DMS114 treated with DMSO at 0.1 percent for 48 hours (cell line): ENCODE measurements at regions not wholly inside any gene's neighbourhood (a gene's known extent, or its start where the extent isn't known, plus 50 kb on each side); places are given as distances from the start of the nearest gene placed in this dataset.
A peak's percentile ranks its signal among the peaks of the same experiment; 100 is the strongest.

Experiments used
- DNase-seq: peaks from one replicate; lab custom pipeline; 2025; ENCODE audit not compliant: unreplicated experiment; lab: John Stamatoyannopoulos, UW

DNA sequence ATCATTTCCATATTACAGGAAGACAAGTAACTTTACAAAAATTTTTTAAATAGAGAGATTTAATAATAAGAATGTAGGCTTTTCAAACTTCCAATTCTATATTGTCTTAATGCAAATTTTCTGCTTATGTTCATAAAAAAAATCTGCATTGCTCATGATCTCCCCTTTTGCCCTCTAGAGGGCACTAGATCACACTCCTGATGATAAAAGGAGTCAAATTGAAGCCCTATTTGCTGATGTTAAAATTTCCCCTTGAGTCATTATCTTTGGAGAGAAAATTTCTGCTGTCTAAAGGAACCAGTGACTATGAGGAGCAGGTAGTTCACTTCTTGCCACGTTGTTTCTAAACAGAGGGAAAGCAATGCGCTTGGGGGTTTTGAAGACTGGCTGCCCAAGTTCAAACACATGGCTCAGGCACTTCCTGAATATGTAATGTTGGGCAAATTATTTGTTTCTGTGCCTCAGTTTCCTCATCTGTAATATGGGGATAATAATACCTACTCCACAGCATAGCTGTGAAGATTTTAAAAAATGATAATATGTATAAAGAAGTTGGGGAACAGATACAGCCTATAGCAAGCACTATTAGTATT lies 874.2 kb downstream of the TFAP2A start:
- no peak for DNase-seq

DNA sequence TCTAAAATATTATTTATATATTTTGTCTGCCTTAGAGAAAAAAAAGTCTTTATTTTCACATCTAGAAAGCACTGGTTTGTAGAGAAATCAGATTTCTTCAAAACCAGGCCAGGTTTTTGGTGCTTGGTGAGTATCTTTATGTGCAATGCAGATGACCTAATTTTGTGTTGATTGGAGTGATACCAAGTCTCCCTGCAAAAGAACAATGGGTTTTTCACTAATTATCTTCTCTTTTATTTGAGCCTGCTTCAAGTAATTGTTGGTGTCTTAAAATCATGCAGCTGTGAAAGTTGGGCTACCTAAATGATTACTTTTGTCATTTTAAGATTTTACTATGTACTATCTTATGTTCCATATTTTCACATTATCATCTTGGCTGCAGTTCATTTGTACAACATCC lies 874.7 kb downstream of the TFAP2A start:
- no peak for DNase-seq

DNA sequence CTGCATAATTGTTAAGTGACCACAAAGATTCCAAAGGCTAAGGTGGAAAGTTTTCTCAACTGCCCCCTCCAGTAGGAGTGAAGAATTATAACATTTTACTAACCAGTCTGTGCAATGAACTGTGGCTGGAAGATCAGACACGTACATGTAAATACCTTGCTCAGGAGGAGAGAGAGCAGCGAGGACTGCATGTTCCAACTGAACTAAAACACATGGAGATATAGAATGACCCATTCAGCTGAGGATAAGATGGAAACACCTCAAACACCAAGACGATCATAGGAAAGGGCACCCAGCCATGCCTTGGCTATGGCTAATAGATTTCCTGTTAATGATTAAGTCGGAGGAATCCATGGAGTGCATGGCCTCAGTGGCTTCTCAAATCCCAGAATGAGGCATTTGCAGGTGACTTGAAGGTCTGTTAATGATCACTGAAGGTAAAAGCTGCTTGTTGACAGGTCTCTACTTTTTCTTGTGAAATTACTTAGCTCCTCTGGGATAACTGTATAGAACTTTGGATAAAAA lies 875.6 kb downstream of the TFAP2A start:
- no peak for DNase-seq

DNA sequence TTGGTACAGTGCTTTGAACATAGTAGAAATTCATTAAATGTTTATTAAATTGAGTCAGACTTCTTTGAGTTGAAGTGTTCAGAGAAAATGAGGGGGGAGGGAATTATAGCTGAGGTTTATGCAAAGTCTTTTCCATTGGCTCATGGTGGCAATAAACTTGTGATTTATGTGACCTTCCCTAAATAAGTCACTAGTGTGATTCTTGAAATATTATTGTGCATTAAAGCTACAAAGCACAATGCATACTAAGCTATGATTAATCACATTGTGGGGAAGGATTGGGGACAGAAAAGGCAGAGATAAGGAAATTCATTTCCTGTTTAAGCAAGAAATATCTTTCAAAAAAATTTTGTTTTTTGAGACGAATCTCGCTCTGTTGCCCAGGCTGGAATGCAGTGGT lies 877.5 kb downstream of the TFAP2A start:
- DNase-seq = no peak

DNA sequence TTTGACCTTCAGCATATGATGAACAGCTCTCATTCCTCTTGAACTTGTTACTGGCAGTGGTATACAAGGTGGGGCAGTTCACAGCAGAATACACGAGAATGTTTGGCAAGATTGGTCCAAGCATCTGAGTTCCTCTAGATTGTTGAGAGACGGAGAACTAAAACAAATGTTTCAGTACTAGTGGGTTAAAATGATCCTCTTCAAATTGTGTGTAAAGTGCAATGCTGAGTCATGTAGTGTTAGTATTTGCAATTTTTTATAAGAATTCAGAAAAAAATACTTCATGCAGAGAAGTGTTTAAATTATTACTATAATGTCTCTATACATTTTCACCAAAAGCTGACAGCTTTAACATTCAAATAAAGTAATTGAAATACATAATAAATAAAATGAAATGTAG lies 879.8 kb downstream of the TFAP2A start:
- no peak for DNase-seq

DNA sequence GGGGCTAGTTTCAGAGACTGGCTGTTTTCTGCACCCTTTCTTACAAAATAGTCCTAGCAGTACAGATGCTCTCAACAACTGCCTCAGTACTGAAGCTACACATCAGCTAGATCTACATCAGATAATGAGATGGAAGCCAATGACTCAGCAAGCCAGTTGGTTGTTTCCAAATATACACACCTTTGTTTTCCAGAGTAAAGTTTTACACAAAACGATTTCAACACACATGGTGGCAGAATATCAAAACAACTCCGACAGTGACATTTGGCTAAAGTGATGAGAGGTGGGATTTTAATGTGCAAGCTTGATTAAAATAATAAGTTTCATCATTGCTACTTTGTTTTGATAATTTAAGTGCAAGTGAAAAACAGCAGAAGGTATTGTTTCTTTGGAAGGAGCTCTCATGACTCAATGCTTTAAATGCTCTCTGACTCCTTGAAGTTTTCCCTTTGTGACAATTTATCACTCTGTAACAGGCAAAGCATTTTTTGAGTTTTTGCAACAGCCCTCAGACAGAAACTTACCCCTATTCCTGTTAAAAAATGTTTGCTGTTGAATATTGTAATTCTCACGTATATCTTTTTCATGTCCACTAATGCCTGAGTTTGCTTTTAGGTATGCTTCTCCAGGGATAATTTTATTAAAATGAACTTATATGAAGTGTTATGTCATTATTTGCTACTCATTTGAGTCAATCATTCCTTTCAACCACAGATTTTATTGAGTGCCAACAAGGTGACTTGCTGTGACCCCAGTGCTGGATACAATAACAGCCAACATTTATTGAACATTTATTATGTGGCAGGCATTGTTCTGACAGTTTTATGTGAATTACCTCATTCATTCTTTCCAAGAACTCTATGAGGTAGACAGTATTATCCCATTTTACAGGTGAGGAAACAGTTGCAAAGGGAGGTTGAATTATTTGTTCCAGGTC lies 882.0 kb downstream of the TFAP2A start:
- no peak for DNase-seq

DNA sequence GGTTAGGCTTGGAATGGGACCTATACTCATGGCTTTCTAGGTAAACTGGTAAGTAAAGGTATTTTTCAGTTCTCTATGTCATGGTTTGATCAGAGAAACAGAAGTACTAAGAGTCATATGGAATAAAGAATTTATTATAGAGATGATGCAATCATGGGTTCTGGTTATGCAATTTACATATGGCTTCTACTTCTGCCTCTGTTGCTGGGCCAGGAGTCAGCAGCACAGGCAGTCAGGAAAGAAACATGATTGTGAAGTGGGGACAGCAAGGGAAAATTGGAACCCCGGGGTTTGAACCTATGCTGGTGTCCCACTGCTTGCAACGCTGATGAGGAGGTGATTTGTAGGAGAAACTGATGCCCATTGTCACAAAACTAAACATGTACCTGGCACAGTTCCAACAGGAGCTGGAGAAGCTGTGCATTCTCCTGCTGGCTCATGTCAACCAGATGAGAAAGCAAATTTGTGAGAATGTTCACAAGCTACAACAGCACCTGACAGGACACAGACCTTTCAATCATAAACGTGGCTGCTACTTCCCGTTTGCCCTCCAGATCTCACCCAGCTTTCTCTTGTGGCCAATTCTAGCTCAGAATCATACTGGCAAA lies 887.1 kb downstream of the TFAP2A start:
- no peak for DNase-seq

DNA sequence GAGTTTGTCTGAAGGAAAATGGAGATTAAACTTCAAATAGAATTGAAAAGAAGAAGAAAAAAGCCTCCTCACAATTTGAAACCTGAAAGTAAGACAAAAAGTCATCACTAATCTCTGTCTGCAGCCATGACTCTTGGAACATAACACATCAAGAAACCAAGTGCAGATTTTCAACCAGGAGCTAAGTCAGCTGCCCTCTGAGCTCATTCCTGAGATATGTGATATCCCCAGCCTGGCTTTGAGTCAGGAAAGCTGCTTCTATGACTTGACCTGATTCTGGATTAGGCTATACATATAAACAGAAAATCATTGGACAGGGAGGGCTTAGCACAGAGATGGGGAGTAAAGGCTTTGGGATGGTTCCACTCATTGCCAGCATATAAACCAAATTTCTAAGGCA lies 891.4 kb downstream of the TFAP2A start:
- DNase-seq = no peak

DNA sequence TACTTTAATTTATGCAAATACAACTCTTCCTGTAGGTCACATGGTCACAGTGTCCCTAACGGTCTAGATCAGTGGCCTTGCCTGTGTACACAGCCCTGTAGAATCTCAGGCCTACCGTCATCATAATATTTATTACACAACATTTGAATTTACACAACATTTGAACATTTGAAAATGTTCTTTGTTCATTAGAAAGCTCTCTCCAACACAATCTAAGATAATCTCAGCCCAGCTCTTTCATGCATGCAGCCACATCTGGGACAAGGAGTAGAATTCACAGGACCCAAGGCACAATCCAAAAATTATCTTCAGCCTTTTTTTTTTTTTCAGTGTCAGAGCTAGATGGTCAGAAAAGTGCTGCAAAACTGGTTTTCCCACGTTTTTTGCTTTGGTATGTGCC lies 892.8 kb downstream of the TFAP2A start:
- no peak for DNase-seq

DNA sequence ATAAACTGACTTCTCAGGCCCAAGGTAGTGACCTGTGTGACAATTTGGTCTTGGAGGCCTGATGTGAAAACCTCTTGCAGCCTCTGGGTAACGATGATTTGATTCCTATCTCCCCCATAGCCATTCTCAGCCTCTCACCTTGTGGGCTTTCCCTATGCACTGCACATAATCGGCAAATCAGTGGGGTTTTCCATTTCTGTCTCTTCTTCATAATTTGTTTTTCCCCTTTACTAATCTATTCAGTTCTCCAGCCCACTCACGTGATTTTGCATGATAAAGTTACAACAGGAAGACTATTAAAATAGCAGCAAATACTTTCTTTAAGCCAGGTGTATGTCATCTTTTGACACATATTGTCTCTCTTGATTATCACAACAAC lies 893.7 kb downstream of the TFAP2A start:
- no peak for DNase-seq

DNA sequence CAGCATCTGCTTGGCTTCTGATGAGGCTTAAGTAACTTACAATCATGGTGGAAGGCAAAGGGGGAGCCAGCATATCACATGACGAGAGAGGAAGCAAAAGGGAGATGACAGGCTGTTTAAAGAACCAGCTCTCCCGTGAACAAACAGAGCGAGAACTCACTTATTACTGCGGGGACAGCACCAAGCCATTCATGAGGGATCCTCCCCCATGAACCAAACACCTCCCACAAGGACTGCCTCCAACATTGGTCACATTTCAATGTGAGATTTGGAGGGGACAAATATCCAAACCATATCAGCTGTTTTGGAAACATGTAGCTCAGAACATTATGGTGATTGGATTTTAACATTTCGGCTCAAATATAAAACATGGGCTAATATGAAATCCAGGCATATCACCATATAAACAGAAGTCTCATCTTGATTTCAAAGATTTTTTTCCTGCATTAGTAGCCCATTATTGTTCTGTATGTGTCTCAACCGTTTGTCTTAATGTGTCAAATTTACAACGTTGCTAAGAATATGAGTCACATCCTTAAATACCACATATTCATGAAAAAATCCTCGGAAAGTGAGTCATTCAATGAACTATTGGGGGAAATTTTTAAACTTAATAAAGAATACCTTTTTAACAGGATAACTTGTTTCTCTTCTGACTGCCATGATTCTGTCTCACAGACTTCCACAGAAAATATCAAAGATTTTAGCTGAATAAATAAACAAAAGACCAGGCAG lies 894.3 kb downstream of the TFAP2A start:
- DNase-seq = no peak

DNA sequence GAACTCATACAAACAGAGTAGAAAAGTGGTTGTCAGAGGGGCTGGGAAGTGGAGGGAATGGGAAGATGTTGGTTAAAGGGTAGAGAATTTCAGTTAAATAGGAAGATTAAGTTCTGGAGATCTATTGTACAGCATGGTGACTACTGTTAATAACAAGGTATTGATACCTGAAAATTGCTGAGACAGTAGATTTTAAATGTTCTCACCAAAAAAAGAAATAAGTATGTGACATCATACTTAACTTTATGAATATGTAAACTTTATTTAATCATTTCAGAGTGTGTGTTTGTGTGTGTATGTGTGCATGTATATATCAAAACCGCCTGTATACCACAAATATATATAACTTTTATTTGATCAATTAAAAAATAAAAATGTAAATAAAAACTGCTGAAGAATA lies 896.4 kb downstream of the TFAP2A start:
- DNase-seq = no peak

DNA sequence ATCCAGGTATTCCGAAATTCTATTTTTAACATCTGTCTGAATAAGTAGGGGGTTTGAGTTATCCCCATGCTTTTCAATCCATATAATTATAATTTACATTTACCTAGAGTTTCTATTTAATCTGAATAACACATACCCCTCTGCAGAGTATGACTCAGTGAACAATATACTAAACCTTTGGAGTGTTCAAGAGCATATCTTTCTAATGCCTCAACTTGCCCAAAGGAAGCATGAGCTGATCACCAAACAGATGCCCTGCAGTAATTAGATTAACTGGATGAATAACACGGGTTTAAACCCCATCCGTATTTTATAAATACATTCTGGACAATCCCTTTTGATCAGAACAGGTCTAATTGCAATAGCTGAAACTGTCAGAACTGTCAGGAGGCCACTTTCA lies 897.1 kb downstream of the TFAP2A start:
- DNase-seq = no peak

DNA sequence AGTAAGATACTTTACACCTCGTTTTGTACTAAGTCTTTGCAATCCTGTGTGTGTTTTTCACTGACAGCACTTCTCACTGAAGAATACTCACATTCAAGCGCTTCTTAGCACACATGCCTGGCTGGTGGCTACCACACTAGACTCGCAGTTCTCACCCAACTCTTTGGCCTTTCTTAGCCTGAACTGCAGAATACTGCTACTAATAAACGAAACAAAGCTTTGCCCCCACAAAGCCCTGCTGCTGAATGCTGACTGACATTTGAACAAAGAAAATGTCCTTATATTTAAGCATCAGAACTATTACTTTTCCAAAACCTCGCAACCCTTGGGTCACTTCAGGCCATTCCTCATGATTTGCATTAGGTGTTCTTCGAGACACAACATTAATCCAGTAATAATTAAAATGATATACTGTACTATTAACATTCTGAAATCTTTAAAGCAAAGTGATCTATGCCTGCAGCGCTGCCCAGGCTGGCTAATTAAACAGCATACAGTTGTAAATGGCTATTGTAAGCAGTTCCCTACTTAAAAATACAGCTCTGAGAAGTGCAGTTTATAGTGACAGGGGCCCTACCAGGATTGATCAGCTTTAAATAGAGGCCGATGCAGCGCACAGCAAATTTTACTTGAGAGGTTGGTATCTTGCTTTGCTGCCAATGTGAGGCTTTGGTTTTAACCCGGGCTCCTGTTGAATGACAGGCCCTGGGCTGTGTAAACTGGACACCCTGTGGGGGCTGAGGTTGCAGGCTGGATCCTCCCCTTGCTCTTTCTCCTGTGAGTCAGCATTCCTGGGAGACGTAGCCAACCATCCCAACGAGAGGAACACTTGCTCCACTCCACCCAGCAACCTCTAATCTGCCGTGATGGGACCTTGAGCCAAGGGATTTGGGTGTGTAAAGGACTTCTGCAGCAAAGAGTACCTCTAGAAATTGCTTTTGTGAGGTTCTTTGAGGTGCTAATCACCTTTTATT lies 899.0 kb downstream of the TFAP2A start:
- DNase-seq = no peak

DNA sequence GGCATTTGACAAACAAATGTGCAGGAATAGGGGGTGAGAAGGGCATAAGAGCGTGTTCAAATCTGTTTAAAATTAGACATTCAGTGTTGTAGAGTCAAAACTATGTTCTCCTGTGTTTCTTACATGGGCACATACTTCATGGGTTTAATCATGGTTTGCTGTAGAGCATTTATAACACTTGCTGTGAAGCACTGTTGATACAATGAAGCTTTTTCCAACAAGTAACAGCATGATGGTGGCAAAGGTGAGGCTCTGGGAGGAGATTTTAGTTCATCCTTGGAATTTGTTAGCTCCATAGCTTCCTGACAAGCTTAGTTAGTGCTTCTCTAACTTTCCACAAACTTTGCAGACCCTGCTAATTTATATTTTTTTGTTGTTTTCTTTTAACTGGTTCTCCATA lies 900.7 kb downstream of the TFAP2A start:
- DNase-seq = no peak

DNA sequence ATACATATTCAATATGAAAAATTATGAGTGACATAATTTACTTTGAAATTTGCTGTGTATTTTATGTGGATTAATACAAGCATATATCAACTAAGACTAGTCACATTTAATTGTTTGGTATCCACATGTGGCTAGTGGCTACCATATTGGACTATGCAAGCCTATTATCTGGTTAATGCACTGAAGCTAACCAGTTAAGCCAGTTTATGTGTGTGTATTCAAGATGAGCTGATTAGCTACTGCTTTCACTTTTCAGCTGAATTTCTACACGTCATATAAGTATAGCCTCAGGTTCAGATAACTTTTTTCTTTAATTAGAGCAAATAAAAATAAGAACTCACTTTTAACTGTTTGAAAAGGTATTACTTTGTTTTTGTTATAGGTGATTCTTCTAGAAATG lies 903.7 kb downstream of the TFAP2A start:
- no peak for DNase-seq

DNA sequence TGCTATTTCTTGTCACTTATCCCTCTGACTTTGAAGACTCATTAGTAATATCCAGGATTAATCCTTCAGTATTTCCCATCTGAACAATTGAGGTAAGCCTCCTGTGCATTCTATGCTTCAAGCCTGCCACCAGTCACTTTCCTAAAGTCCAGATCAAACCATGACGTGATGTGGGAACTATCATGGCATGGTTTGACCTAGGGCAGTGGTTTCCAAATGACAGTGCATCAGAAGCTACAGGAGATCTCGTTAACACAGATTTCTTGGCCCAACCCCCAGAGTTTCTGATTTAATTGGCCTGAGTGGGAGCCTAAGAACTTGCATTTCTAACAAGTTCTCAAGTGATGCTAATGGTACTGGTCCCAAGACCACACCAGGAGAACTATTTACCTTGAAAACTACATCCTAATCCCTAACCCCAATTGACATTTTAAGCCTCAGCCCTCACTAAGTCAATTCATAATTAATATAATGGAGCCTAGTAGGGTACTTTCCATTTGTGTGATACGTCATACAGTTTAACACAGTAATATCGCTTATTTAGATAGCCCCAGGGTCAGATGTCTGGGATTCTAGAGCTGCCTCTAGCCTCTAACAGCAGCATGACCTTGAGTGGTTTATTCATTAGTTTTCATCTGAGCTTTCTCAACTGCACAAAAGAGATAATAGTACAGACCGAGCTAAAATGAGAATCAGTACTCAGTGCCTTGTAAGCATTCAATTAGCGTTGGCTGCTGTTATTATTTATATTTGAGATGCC lies 907.6 kb downstream of the TFAP2A start:
- peak; percentile 75 for DNase-seq

DNA sequence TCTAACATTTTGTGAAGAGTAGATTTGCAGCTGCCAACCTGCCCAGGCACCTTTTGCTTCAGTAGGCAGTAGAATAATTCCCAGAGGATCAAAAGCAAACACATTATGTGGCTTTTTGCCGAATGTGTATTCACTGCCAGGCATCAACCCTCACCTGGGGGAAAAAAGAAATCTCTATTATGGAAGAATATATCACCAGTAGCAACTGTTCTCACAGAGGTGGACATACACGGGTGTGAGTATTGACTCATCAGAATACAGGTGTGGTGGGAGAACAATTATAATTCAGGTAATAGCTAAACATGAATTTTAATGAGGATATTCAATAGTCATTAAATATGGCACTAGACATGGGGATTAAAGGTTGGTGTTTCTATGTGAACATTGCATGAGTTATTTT lies 910.7 kb downstream of the TFAP2A start:
- DNase-seq = no peak

DNA sequence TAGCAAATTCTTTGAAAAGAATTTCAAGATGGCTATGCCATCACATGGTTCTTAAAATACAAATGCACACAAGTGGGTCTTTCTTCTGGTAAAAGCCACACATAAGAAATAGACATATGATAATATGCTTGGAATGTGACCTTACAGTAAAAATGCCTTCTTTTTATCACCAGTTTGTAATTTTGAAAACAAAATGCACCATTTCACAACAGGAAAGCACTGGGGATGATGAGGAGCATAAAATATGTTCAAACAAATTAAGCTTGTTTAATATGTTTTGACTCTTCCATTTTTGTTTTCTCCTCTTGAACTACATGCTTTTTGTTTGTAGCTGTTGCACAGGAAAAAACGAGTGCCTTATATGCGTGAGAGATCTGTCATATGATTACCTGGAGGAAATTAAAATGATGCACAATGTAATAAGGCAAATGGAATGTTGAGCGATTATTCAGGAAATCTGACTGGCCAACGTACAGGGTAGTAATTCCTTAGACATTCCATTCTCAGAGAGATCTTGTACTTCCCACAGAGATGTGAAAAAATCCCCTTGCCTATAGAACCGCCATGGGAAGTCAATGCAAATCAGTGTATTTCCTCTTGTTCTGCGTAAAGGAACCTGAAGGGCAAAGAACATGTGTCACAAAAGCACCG lies 911.6 kb downstream of the TFAP2A start:
- DNase-seq = peak; percentile 49
